Activated naive CD8-positive, alpha-beta T cell treated with anti-CD3 and anti-CD28 coated beads, Interleukin-2, amount 50 U/mL, for 16 hours (primary cell): ENCODE measurements at regions not wholly inside any gene's neighbourhood (a gene's known extent, or its start where the extent isn't known, plus 50 kb on each side); places are given as distances from the start of the nearest gene placed in this dataset.

Experiments used
- DNase-seq: peaks from one replicate; pipeline ENCODE4 v3.0.0-alpha.2; 2020; ENCODE audit warnings: low read depth, low spot score

DNA sequence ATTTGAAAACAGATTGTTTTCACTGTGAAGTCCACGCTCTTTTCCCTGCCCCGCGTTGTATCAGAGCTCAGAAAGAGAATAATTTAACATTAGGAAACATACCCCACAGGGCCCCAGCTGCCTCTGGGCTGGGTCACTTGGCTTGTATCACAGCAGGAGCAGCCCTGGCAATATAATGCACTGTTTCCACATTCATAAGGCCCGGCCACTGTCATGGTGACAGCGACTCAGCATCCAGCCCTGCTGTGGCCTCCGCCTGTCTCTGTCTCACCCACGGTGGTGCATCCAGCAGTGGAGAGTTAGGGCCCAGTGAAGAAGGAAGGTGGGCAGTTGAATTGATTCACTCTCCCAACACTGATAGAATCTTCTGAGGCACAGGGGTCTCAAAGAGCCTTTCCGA, 188.9 kb downstream of the NSG2 start:
- no peak for DNase-seq

DNA sequence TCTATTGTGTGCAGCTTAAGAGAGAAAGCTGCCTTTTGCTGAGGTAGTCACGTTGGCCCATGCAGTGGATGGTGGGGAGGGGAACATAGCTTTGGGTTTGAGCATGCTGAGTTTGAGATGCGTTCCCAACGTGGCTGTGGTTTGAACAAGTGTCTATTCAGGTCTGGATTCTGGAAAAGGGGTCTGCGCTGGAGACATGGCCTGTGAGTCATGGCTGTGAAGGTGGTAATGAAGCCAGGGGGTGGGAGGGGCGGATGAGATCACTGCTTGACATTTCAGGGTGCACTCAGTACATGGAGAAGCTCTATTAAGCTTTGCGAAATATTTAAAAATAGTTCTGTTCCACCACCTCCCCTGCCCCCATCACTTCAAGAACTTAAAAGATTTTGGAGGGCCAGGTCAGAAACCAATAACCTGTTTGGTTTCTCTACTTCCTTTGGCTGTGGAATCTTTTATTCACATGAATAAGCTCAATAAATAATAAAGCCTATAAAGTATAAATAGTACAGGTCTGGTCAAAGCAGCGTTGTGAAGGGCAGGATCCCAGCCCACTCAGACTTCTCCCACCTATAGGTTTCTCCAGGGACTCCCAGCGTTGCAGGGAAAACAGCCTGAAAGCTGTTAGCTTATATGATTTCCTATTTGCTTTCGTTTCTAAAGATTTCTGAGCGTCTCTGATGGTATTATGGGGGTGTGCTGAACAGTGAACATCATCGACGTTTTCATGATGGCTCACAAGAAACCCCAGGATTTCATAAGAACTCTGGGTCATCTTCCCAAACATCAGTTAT, 189.9 kb downstream of the NSG2 start:
- no peak for DNase-seq

GRCh38 chr5:174236070-174236469, 190.6 kb downstream of the NSG2 start:
- DNase-seq: no peak

GRCh38 chr5:174239718-174240117, 194.2 kb downstream of the NSG2 start:
- DNase-seq: no peak

DNA sequence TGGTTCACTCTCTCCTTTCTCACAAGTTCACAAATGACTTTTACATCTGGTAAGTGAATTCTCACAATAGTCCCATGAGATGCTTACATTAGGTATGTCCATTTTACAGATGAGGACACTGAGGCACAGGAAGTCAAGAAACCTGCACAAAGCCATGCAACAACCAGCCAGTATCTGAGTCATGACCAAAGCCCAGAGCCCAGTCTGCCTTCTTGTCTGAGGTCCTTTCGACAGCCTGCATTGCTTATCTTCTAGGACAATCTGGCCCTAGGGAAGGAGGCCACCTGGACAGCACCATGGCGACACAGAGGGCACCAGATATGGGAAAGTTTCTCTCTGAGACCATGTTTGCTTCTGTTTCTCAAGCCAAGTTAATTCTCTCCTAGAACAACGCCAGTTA, 197.1 kb downstream of the NSG2 start:
- DNase-seq: no peak

DNA sequence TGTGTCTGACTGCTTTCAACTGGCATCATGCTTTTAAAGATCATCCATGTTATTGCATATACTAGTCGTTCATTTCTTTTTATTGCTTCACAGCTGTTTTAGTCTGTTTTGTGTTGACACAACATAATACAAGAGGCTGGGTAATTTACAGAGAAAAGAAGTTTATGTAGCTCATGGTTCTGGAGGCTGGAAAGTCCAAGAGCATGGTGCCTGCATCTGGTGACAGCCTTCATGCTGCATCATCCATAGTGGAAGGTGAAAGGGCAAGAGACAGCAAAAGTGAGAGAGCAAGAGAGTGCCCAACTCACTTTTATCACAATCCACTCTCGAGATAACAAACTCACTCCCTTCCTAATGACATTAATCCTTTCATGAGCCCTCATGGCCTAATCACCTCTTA, 198.4 kb downstream of the NSG2 start:
- no peak for DNase-seq

- DNase-seq: no peak
Measured at GRCh38 chr5:174245516-174246075, 200.1 kb downstream of the NSG2 start.

DNA sequence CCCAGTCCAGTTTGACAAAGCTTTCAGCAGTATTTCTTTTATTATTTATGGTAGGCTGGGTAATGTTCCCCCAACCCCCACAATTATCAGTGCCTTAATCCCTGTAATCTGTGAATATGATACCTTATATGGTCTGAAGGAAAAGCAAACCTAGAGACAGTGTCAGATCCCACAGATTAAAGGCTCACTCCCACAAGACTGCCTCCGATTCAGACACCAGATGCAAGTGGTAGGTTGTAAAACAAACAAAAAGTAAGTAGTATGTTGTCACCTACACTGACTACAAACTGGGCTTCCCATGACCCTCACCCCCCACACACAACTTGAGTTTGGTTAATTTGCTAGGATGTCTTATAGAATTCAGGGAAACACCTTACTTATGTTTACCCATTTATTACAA, 201.2 kb downstream of the NSG2 start:
- DNase-seq: no peak

GRCh38 chr5:174247301-174247700, 201.8 kb downstream of the NSG2 start:
- DNase-seq: no peak

DNA sequence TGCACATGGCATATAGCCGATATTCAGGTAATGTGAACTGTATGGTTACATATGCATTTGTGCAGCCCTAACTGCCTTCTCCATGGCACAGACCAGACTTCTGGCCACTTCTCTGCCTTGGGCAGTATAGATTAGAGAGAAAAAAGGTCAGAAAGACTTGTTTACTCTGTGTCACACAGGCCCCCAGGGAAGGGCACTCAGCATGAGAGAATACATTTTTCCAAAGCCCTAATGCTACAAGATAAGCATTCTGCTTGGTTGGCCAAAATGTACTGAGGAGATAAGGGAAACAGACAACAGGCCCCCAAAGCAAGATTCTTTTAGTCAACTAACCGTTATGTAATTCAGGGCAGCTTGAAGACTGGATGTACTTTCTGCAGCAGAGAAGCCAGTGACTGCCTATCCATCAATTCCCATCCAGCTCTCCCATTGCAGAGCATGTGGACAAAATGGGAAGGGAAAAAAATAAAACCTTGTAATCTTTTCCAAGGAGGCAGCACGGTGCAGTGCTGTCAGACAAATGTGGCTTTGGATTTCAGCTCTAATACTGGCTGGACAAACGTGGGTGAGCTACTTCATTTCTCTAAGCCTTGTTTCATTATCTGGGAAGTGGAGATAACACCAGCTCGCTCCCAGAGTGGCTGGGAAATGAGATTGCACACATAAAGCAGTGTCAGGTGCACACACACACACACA, 205.9 kb downstream of the NSG2 start:
- no peak for DNase-seq

GRCh38 chr5:174252121-174252520, 206.6 kb downstream of the NSG2 start:
- DNase-seq: no peak

- DNase-seq: no peak
Measured at GRCh38 chr5:174259696-174260420, 214.4 kb downstream of the NSG2 start.

DNA sequence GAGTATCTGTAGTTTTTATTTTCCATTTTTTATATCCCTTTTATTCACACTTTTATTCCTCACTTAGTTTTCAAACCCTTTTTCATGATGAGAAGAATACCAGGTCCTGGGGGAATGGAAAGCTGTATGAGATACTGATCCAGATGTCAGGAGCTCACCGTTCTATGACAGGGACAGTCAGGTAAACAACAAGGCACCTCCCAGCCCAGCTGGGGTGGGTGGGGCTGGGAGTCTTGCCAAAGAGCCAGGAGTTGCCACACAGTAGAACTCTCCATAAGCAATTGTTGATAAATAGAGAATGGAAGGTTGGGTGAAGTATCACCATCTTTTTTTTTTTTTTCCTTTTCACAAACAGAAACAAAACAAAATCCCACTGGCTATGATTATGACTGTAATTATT, 225.8 kb downstream of the NSG2 start:
- DNase-seq: no peak

DNA sequence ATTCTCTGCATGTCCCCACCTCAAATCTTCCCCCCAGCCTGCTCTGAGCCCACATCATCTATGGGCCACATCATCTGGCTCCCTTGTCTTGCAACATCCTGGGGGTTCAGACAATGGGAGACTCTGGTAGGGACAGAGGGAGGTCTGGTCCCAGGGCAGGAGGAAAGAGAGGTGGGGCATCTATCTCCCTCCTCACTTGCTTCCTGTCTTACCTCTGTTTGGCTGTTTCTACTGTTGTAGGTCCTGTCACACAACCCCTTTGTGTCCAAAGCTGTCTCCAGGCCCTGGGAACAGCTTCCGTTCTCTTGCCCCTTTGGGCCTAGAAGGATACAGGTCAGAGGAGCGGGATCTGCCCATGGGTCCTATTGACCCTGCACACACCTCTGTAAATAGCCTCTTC, 227.2 kb downstream of the NSG2 start:
- no peak for DNase-seq

DNA sequence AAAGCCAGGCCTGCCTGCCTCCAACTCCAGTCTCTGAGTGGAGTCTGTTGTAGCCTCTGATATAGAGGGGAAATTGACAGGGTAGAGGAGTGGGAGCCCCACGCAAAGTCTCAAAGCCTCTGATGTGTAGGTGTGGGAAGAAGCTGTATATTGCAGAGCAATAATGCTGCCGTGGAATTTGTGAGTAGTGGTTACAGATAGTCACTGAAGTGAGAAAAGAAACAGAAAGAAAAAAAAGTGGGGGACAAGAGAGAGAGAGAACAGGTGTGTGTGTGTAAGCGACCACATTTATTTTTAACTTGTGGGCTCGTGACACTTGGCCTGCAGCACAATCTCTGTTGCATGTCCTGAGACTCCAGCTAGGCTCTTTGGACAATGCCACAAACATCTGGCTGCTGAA, 227.8 kb downstream of the NSG2 start:
- DNase-seq: no peak

- no peak for DNase-seq
Measured at GRCh38 chr5:174275959-174276358, 230.5 kb downstream of the NSG2 start.

- DNase-seq: no peak
Measured at GRCh38 chr5:174281089-174281760, 235.7 kb downstream of the NSG2 start.

DNA sequence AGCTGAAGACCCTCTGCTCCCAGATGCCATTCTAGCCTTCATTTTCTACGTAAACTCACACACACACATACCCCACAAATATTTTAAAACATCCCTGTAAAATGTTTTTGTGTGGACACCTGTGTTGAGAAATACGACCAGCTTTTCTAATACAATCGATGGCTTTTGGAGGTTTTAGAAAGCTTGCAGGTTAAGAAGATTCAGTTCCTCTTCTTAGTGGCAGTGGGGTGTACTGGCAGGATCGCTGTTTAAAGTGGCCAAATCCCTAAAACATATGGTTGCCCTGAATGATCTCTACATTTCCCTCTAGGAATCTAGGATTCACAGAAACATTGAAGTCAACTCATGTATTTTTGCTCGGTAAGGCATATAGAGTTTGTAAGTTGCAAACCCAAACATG, 236.3 kb downstream of the NSG2 start:
- DNase-seq: no peak

GRCh38 chr5:174282391-174282790, 236.9 kb downstream of the NSG2 start:
- no peak for DNase-seq

DNA sequence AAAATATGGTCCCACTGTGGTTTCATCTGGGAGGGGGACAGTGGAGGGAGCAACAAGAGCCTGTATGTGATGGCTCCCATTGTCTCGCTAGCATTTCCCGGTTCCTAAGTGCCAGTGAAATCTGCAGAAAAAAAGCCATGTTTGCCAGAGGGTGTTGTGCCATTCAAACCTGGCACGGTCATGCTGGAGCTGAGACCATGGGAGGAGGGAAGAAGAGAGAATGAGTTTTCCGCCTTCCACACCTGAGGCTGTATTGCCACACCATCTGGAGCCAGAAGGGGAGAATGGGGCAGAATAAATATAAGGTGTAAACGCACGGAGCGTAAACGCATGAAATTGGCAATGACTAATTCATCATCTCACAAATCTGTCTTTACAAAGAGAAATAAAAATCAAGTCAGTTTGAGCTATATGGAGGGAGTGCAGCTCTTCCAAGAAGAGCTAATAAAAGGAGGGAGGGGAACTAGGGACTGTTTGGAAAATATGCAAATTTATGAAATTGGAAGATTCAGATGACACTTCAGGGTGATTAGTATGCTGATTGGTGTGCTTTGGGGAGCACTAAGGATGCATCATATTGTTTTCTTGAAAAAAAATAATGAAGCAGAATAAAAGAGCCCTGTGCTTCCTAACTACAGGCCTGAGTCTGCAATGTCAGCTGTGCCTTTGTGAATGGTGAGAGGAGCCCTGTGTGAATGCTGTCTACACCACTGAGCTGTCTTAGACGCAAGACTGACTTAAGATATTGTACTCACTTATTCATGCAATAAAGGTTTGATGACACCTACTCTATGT, 237.9 kb downstream of the NSG2 start:
- no peak for DNase-seq

- no peak for DNase-seq
Measured at GRCh38 chr5:174284873-174285272, 239.4 kb downstream of the NSG2 start.
